Common myeloid progenitor, CD34-positive (primary cell): ENCODE measurements at regions not wholly inside any gene's neighbourhood (a gene's known extent, or its start where the extent isn't known, plus 50 kb on each side); places are given as distances from the start of the nearest gene placed in this dataset.

Source experiments
- CTCF ChIA-PET: fragments of 350-600 bp; sonication (Branson Sonifier 250); formaldehyde crosslinking; loops from one replicate; lab custom pipeline; 2021; ENCODE audit warnings: antibody characterized with exemption; lab: Charles Lee
- POLR2A ChIA-PET: fragments of 350-600 bp; sonication (Branson Sonifier 250); formaldehyde crosslinking; loops from one replicate; lab custom pipeline; 2021; ENCODE audit warnings: antibody characterized with exemption; lab: Charles Lee
- DNase-seq, 3 donors: peaks; one replicate each; pipeline versions ENCODE4 v3.0.0 to v3.0.0-alpha.2; 2013
- H3K27ac ChIP-seq, 2 experiments: 1 replicate in 1 of 2; 2 replicates in 1 of 2; pipeline ENCODE4 v1.7.0; 2013; ENCODE audit warnings: inconsistent platforms in 2 of 2, low read length in 2 of 2, mild to moderate bottlenecking in 2 of 2, low read depth in 1 of 2, moderate library complexity in 1 of 2; ENCODE audit not compliant: severe bottlenecking in 2 of 2, insufficient read depth in 1 of 2, poor library complexity in 1 of 2
- H3K27me3 ChIP-seq, 5 experiments: replicated peaks in 2 of 5; 1 replicate in 3 of 5; 2 replicates in 2 of 5; pipeline versions ENCODE4 v1.6.1 to v1.7.0; 2013; ENCODE audit warnings: low read length in 4 of 5, mild to moderate bottlenecking in 2 of 5, moderate library complexity in 2 of 5, inconsistent platforms in 1 of 5; ENCODE audit not compliant: insufficient read depth in 5 of 5, control insufficient read depth in 4 of 5
- H3K36me3 ChIP-seq, 4 experiments: 1 replicate in 2 of 4; 2 replicates in 2 of 4; pipeline versions ENCODE4 v1.6.1 to v1.7.0; 2013; ENCODE audit warnings: low read length in 3 of 4, control low read depth in 1 of 4, mild to moderate bottlenecking in 1 of 4; ENCODE audit not compliant: control insufficient read depth in 4 of 4, insufficient read depth in 4 of 4
- H3K4me1 ChIP-seq, 4 experiments: 1 replicate in 3 of 4; 2 replicates in 1 of 4; pipeline versions ENCODE4 v1.6.1 to v1.7.1; 2013; ENCODE audit warnings: low read length in 3 of 4, mild to moderate bottlenecking in 3 of 4, control low read depth in 1 of 4, inconsistent platforms in 1 of 4, moderate library complexity in 1 of 4; ENCODE audit not compliant: control insufficient read depth in 4 of 4, insufficient read depth in 4 of 4; ENCODE audit errors: control extremely low read depth in 1 of 4
- H3K4me3 ChIP-seq, 7 experiments: 1 replicate in 4 of 7; 2 replicates in 3 of 7; pipeline versions ENCODE4 v1.5.1 to v1.7.0; 2013; ENCODE audit warnings: mild to moderate bottlenecking in 7 of 7, low read length in 6 of 7, moderate library complexity in 6 of 7, inconsistent platforms in 2 of 7, low read depth in 2 of 7, control low read depth in 1 of 7; ENCODE audit not compliant: insufficient read depth in 4 of 7, control insufficient read depth in 1 of 7; ENCODE audit errors: extremely low read depth in 1 of 7
- H3K9me3 ChIP-seq, 5 experiments: 1 replicate in 4 of 5; 2 replicates in 1 of 5; pipeline versions ENCODE4 v1.6.1 to v1.7.1; 2013; ENCODE audit warnings: low read length in 4 of 5, mild to moderate bottlenecking in 2 of 5, inconsistent platforms in 1 of 5, low read depth in 1 of 5, moderate library complexity in 1 of 5; ENCODE audit not compliant: control insufficient read depth in 4 of 5, insufficient read depth in 2 of 5; ENCODE audit errors: control extremely low read depth in 1 of 5
- WGBS: methylation state at CpG from one replicate; pipeline ENCODE4 v1.1.5; 2013; ENCODE audit not compliant: insufficient coverage; 5-methylcytosine and 5-hydroxymethylcytosine counted together

GRCh38 chr9:89760123-89760522 is 155.3 kb downstream of the GADD45G start:
- Histone ChIP-seq H3K27me3 (no peaks in the 10 kb centered on the region), H3K4me1 (peaks cover 0 to 8% (median 1%) of the 10 kb centered on the region in 4 experiments), H3K36me3 (no peaks in the 10 kb centered on the region), H3K27ac (no peak overlapping the region), H3K9me3 (no peaks in the 10 kb centered on the region), H3K4me3 (no peak overlapping the region)
- WGBS = 95% methylated on average over 6 of the region's 6 CpGs
- POLR2A ChIA-PET = no interaction called here
- no peak for DNase-seq
- CTCF ChIA-PET = interaction anchor here (0.5 kb wide), 1 partner anchor 319 kb away, joined by 3 read pairs; no protein-coding TSS in a partner anchor

GRCh38 chr9:89764217-89764616 is 159.4 kb downstream of the GADD45G start:
- Histone ChIP-seq H3K9me3 (no peaks in the 10 kb centered on the region), H3K36me3 (no peaks in the 10 kb centered on the region), H3K27ac (no peak overlapping the region), H3K27me3 (no peaks in the 10 kb centered on the region), H3K4me3 (no peak overlapping the region), H3K4me1 (peaks cover 0 to 8% (median 1%) of the 10 kb centered on the region in 4 experiments)
- no peak for DNase-seq
- ChIA-PET POLR2A (interaction anchor here (0.6 kb wide), 1 partner anchor 280 kb away, joined by 5 read pairs; no protein-coding TSS in a partner anchor), CTCF (interaction anchor here (0.8 to 1.5 kb wide), 3 partner anchors 10 to 14 kb away, joined by 3 to 4 read pairs (median 3); no protein-coding TSS in a partner anchor)
- WGBS = 100% methylated on average over 2 of the region's 5 CpGs

- Histone ChIP-seq H3K27me3 (no peaks in the 10 kb centered on the region), H3K36me3 (no peaks in the 10 kb centered on the region), H3K4me1 (no peaks in the 10 kb centered on the region), H3K27ac (no peak overlapping the region), H3K9me3 (no peaks in the 10 kb centered on the region), H3K4me3 (no peak overlapping the region)
- ChIA-PET CTCF (interaction anchor here (1.3 kb wide), 1 partner anchor 13 kb away, joined by 4 read pairs; no protein-coding TSS in a partner anchor), POLR2A (no interaction called here)
- no peak for DNase-seq
- WGBS = 97% methylated on average over 3 of the region's 3 CpGs
These were observed 160.6 kb downstream of the GADD45G start for GRCh38 chr9:89765211-89765946.

- ChIA-PET CTCF (no interaction called here), POLR2A (no interaction called here)
- Histone ChIP-seq H3K9me3 (no peaks in the 10 kb centered on the region), H3K4me3 (no peak overlapping the region), H3K27me3 (no peaks in the 10 kb centered on the region), H3K4me1 (no peaks in the 10 kb centered on the region), H3K36me3 (no peaks in the 10 kb centered on the region), H3K27ac (no peak overlapping the region)
- DNase-seq = no peak
These were observed 162.2 kb downstream of the GADD45G start for GRCh38 chr9:89766991-89767390.

- POLR2A ChIA-PET = no interaction called here
- CTCF ChIA-PET = interaction anchor here (1.0 to 1.1 kb wide), 2 partner anchors 10 to 18 kb away, joined by 3 read pairs; no protein-coding TSS in a partner anchor
- H3K27ac ChIP-seq = no peak overlapping the region
- no peak overlapping the region for H3K4me3 ChIP-seq
- no peaks in the 10 kb centered on the region for H3K27me3 ChIP-seq
- no peaks in the 10 kb centered on the region for H3K4me1 ChIP-seq
- no peak for DNase-seq
- H3K36me3 ChIP-seq = no peaks in the 10 kb centered on the region
- 100% methylated on average over 3 of the region's 4 CpGs for WGBS
- no peaks in the 10 kb centered on the region for H3K9me3 ChIP-seq
These were observed 163.2 kb downstream of the GADD45G start for GRCh38 chr9:89768051-89768450.

- Histone ChIP-seq H3K9me3 (no peaks in the 10 kb centered on the region), H3K36me3 (no peaks in the 10 kb centered on the region), H3K27me3 (no peaks in the 10 kb centered on the region), H3K4me1 (no peaks in the 10 kb centered on the region), H3K4me3 (no peak overlapping the region), H3K27ac (no peak overlapping the region)
- POLR2A ChIA-PET = no interaction called here
- 98% methylated on average over 4 of the region's 7 CpGs for WGBS
- DNase-seq = no peak
- CTCF ChIA-PET = interaction anchor here (1.0 to 1.1 kb wide), 2 partner anchors 10 to 18 kb away, joined by 3 read pairs; no protein-coding TSS in a partner anchor
These were observed 163.8 kb downstream of the GADD45G start for GRCh38 chr9:89768650-89769071.

GRCh38 chr9:89770531-89771174 is 165.8 kb downstream of the GADD45G start:
- 90% methylated on average over 8 of the region's 8 CpGs for WGBS
- no peaks in the 10 kb centered on the region for H3K9me3 ChIP-seq
- H3K4me1 ChIP-seq = no peaks in the 10 kb centered on the region
- H3K4me3 ChIP-seq = no peak overlapping the region
- H3K27ac ChIP-seq = no peak overlapping the region
- CTCF ChIA-PET = no interaction called here
- no peaks in the 10 kb centered on the region for H3K36me3 ChIP-seq
- no peak for DNase-seq
- H3K27me3 ChIP-seq = no peaks in the 10 kb centered on the region
- POLR2A ChIA-PET = no interaction called here
